ENCODE measurements at regions not wholly inside any gene's neighbourhood (a gene's known extent, or its start where the extent isn't known, plus 50 kb on each side); places are given as distances from the start of the nearest gene placed in this dataset.

DNA sequence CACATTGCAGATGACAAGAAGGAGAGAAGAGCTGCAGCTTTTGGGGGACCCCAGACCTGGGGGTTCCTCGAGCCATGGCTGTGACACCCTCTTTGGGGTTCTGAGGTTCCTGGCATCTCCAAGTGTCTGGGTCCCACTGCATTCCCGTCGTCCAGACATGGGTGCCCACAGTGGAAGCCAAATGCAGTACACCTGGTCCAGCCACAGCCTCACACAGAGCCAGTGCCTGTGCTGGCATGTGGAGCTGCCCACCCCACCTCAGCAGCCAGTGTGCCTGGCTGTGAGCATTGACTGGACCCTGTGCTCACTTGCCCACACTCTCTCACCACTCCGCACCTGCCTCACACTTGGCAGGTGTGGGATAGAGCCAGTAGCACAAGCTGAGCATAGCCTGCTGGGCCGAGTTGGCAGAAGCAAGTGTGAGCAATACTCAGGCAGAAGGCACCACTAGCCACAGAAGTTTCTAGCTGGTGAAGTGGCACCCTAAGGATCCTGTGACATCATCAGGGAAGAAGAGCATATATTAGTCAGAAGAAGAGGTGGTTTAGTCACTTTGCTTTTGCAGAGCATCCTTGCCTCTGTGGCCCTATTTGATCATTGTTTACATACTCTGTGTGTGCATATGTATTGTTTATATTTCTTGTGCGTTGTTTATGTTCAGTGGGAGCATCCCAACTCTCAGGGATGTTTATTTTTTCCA lies 65.0 kb upstream of the MAGEB2 start:
- H3K4me3 Mint-ChIP-seq (ENCODE audit: unreplicated experiment): no peak overlapping the region
- no peak for TF ChIP-seq CTCF (IDR thresholded peaks at IDR 0.05; ENCODE audit: unreplicated experiment)
- H3K36me3 Mint-ChIP-seq (ENCODE audit: low read depth, unreplicated experiment): no peaks in the 10 kb centered on the region

GRCh38 chrX:30151964-30152363 lies 63.4 kb upstream of the MAGEB2 start:
- Mint-ChIP-seq H3K9me3 (ENCODE audit: unreplicated experiment) (no peaks in the 10 kb centered on the region), H3K4me1 (ENCODE audit: unreplicated experiment) (no peaks in the 10 kb centered on the region), H3K4me3 (ENCODE audit: unreplicated experiment) (no peak overlapping the region), H3K27me3 (ENCODE audit: unreplicated experiment) (no peaks in the 10 kb centered on the region), H3K27ac (ENCODE audit: unreplicated experiment) (no peak overlapping the region), H3K36me3 (ENCODE audit: low read depth, unreplicated experiment) (no peaks in the 10 kb centered on the region)
- no peak for DNase-seq (ENCODE audit: low spot score)
- no peak for TF ChIP-seq CTCF (IDR thresholded peaks at IDR 0.05; ENCODE audit: unreplicated experiment)

More for the DNA sequence above, 65.0 kb upstream of the MAGEB2 start:
- Mint-ChIP-seq H3K27ac (ENCODE audit: unreplicated experiment) (no peak overlapping the region), H3K27me3 (ENCODE audit: unreplicated experiment) (no peaks in the 10 kb centered on the region), H3K9me3 (ENCODE audit: unreplicated experiment) (no peaks in the 10 kb centered on the region), H3K4me1 (ENCODE audit: unreplicated experiment) (no peaks in the 10 kb centered on the region)
- no peak for DNase-seq (ENCODE audit: low spot score)

- Mint-ChIP-seq H3K4me3 (ENCODE audit: unreplicated experiment) (no peak overlapping the region), H3K9me3 (ENCODE audit: unreplicated experiment) (no peaks in the 10 kb centered on the region)
Measured at GRCh38 chrX:30153175-30153880, 62.0 kb upstream of the MAGEB2 start.

DNA sequence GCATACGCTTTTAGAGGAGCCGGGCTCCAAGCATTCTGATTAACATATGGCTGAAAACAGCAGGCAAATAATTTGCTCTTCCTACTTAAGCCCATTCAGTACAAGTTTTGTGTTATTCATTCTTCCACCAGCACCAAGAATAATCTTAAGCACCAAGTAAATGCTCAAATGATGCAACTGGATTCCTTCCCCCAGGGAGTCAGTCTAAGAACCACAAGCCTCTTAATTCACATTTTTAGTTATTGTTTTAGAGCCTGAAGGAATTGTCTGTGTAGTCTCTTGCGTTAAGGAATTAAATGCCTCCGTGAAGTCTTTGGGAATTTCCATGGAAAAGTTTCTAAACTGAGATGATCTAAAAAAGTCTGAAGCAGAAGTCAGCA lies 61.5 kb upstream of the MAGEB2 start:
- Mint-ChIP-seq H3K36me3 (ENCODE audit: low read depth, unreplicated experiment) (no peaks in the 10 kb centered on the region), H3K4me3 (ENCODE audit: unreplicated experiment) (no peak overlapping the region), H3K9me3 (ENCODE audit: unreplicated experiment) (no peaks in the 10 kb centered on the region), H3K4me1 (ENCODE audit: unreplicated experiment) (no peaks in the 10 kb centered on the region), H3K27ac (ENCODE audit: unreplicated experiment) (no peak overlapping the region), H3K27me3 (ENCODE audit: unreplicated experiment) (no peaks in the 10 kb centered on the region)
- no peak for DNase-seq (ENCODE audit: low spot score)
- TF ChIP-seq CTCF (IDR thresholded peaks at IDR 0.05; ENCODE audit: unreplicated experiment): no peak

More at GRCh38 chrX:30153175-30153880, 62.0 kb upstream of the MAGEB2 start:
- TF ChIP-seq CTCF (IDR thresholded peaks at IDR 0.05; ENCODE audit: unreplicated experiment): no peak
- Mint-ChIP-seq H3K27me3 (ENCODE audit: unreplicated experiment) (no peaks in the 10 kb centered on the region), H3K4me1 (ENCODE audit: unreplicated experiment) (no peaks in the 10 kb centered on the region), H3K36me3 (ENCODE audit: low read depth, unreplicated experiment) (no peaks in the 10 kb centered on the region), H3K27ac (ENCODE audit: unreplicated experiment) (no peak overlapping the region)
- no peak for DNase-seq (ENCODE audit: low spot score)

DNA sequence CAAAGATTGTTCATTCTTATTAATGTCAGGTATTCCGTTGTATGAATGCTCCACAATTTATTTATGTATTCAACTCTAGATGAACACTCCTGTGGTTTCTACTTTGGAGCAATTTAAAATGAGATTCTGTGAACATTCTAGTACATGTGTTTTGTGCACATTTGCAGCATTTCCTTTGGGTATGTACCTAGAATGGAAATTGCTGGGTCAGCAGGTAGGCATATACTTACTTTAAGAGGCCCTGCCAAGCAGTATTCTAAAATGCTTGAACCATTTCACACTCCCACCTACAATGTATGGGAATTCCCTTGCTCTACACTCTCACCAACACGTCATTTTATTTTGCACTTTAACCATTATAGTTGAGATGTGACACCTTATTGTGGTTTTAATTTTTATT lies 59.4 kb upstream of the MAGEB2 start:
- TF ChIP-seq CTCF (IDR thresholded peaks at IDR 0.05; ENCODE audit: unreplicated experiment): no peak
- no peak overlapping the region for H3K27ac Mint-ChIP-seq (ENCODE audit: unreplicated experiment)
- DNase-seq (ENCODE audit: low spot score): no peak
- no peaks in the 10 kb centered on the region for H3K27me3 Mint-ChIP-seq (ENCODE audit: unreplicated experiment)
- H3K36me3 Mint-ChIP-seq (ENCODE audit: low read depth, unreplicated experiment): no peaks in the 10 kb centered on the region
- H3K4me3 Mint-ChIP-seq (ENCODE audit: unreplicated experiment): no peak overlapping the region
- H3K9me3 Mint-ChIP-seq (ENCODE audit: unreplicated experiment): no peaks in the 10 kb centered on the region
- no peaks in the 10 kb centered on the region for H3K4me1 Mint-ChIP-seq (ENCODE audit: unreplicated experiment)

Measured in endothelial cell (in vitro differentiated cells).